ENCODE measurements at regions not wholly inside any gene's neighbourhood (a gene's known extent, or its start where the extent isn't known, plus 50 kb on each side); places are given as distances from the start of the nearest gene placed in this dataset.

- no peaks in the 10 kb centered on the region for H3K9me3 ChIP-seq (ENCODE audit: control insufficient read depth in 1 of 2, insufficient read depth in 1 of 2, low read length in 2 of 2)
- POLR2A ChIA-PET: no interaction called here
- Mint-ChIP-seq H3K4me1 (ENCODE audit: low read depth) (no peaks in the 10 kb centered on the region), H3K9me3 (no peaks in the 10 kb centered on the region), H3K27me3 (no peaks in the 10 kb centered on the region), H3K36me3 (ENCODE audit: low read depth) (no peaks in the 10 kb centered on the region), H3K4me3 (no peak overlapping the region), H3K27ac (no peak overlapping the region)
- DNase-seq: no peak
- no peak for TF ChIP-seq CTCF (IDR thresholded peaks at IDR 0.05)
- CTCF ChIA-PET: no interaction called here
- intact Hi-C loops (cut with DNase I, micrococcal nuclease): no loop called here
- no peak for ATAC-seq (ENCODE audit: poor library complexity)
- no peaks in the 10 kb centered on the region for H3K4me1 ChIP-seq (ENCODE audit: insufficient read depth, low read length)
- no peaks in the 10 kb centered on the region for H3K36me3 ChIP-seq (ENCODE audit: insufficient read depth, low read length)
- no peaks in the 10 kb centered on the region for H3K27me3 ChIP-seq (ENCODE audit: control insufficient read depth in 1 of 2, insufficient read depth in 2 of 2, low read length in 2 of 2)
- no peak overlapping the region for H3K4me3 ChIP-seq (ENCODE audit: low read length)
- H3K27ac ChIP-seq (ENCODE audit: low read depth in 1 of 2, low read length in 2 of 2): no peak overlapping the region
Measured at GRCh38 chr14:85732031-85732430, 202.1 kb downstream of the FLRT2 start.

- no peak overlapping the region for H3K4me3 Mint-ChIP-seq
- no peaks in the 10 kb centered on the region for H3K9me3 ChIP-seq (ENCODE audit: control insufficient read depth in 1 of 2, insufficient read depth in 1 of 2, low read length in 2 of 2)
- H3K36me3 ChIP-seq (ENCODE audit: insufficient read depth, low read length): no peaks in the 10 kb centered on the region
- no peaks in the 10 kb centered on the region for H3K27me3 Mint-ChIP-seq
- intact Hi-C loops (cut with DNase I, micrococcal nuclease): no loop called here
- no peaks in the 10 kb centered on the region for H3K4me1 Mint-ChIP-seq (ENCODE audit: low read depth)
- no peak overlapping the region for H3K27ac ChIP-seq (ENCODE audit: low read depth in 1 of 2, low read length in 2 of 2)
- ATAC-seq (ENCODE audit: poor library complexity) (no peak), DNase-seq (no peak)
- H3K27ac Mint-ChIP-seq: no peak overlapping the region
- no peaks in the 10 kb centered on the region for H3K27me3 ChIP-seq (ENCODE audit: control insufficient read depth in 1 of 2, insufficient read depth in 2 of 2, low read length in 2 of 2)
- no peak for TF ChIP-seq CTCF (IDR thresholded peaks at IDR 0.05)
- no peaks in the 10 kb centered on the region for H3K4me1 ChIP-seq (ENCODE audit: insufficient read depth, low read length)
- ChIA-PET POLR2A (no interaction called here), CTCF (no interaction called here)
- no peaks in the 10 kb centered on the region for H3K36me3 Mint-ChIP-seq (ENCODE audit: low read depth)
- H3K9me3 Mint-ChIP-seq: no peaks in the 10 kb centered on the region
- H3K4me3 ChIP-seq (ENCODE audit: low read length): no peak overlapping the region
Measured at GRCh38 chr14:85731186-85731585, 201.2 kb downstream of the FLRT2 start.

GRCh38 chr14:85728476-85729065, 198.6 kb downstream of the FLRT2 start:
- no peak overlapping the region for H3K27ac ChIP-seq (ENCODE audit: low read depth in 1 of 2, low read length in 2 of 2)
- H3K27me3 ChIP-seq (ENCODE audit: control insufficient read depth in 1 of 2, insufficient read depth in 2 of 2, low read length in 2 of 2): no peaks in the 10 kb centered on the region
- H3K4me3 ChIP-seq (ENCODE audit: low read length): no peak overlapping the region
- no peaks in the 10 kb centered on the region for H3K36me3 ChIP-seq (ENCODE audit: insufficient read depth, low read length)
- no peaks in the 10 kb centered on the region for H3K4me1 Mint-ChIP-seq (ENCODE audit: low read depth)
- POLR2A ChIA-PET: no interaction called here
- no peaks in the 10 kb centered on the region for H3K4me1 ChIP-seq (ENCODE audit: insufficient read depth, low read length)
- H3K27ac Mint-ChIP-seq: no peak overlapping the region
- TF ChIP-seq CTCF (IDR thresholded peaks at IDR 0.05): no peak
- ATAC-seq (ENCODE audit: poor library complexity): no peak
- intact Hi-C loops (cut with DNase I, micrococcal nuclease): no loop called here
- CTCF ChIA-PET: no interaction called here
- no peaks in the 10 kb centered on the region for H3K27me3 Mint-ChIP-seq
- DNase-seq: no peak
- H3K9me3 ChIP-seq (ENCODE audit: control insufficient read depth in 1 of 2, insufficient read depth in 1 of 2, low read length in 2 of 2): no peaks in the 10 kb centered on the region
- H3K4me3 Mint-ChIP-seq: no peak overlapping the region
- no peaks in the 10 kb centered on the region for H3K36me3 Mint-ChIP-seq (ENCODE audit: low read depth)
- H3K9me3 Mint-ChIP-seq: no peaks in the 10 kb centered on the region
